ENCODE measurements at regions not wholly inside any gene's neighbourhood (a gene's known extent, or its start where the extent isn't known, plus 50 kb on each side); places are given as distances from the start of the nearest gene placed in this dataset.

DNA sequence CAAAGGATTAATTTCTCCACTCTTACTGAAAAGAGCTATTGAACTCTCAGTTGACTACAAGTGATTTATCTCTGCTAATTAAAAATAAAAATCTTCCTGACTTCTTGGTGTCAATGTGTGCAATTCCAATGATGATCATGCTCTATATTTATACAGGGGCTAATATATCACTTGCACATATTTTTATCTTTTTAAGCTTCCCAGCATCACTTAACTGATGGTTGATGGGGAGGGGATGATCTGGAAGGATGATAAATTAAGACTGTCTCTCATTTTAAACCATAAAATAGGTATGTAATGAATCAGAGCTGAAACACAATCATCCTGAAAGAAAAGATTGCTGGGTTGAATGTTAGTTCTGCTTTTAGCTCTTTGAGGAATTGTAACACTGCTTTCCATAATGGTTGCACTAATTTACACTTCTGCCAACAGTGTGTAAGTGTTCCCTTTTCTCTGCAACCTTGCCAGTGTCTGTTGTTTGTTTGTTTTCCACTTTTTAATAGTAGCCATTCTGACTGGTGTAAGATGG lies 169.6 kb upstream of the ECI2 start:
- TF ChIP-seq, protein P1, sequence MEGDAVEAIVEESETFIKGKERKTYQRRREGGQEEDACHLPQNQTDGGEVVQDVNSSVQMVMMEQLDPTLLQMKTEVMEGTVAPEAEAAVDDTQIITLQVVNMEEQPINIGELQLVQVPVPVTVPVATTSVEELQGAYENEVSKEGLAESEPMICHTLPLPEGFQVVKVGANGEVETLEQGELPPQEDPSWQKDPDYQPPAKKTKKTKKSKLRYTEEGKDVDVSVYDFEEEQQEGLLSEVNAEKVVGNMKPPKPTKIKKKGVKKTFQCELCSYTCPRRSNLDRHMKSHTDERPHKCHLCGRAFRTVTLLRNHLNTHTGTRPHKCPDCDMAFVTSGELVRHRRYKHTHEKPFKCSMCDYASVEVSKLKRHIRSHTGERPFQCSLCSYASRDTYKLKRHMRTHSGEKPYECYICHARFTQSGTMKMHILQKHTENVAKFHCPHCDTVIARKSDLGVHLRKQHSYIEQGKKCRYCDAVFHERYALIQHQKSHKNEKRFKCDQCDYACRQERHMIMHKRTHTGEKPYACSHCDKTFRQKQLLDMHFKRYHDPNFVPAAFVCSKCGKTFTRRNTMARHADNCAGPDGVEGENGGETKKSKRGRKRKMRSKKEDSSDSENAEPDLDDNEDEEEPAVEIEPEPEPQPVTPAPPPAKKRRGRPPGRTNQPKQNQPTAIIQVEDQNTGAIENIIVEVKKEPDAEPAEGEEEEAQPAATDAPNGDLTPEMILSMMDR (conservative IDR thresholded peaks at IDR 0.05; ENCODE audit: low read depth, low read length), result no peak
- TF ChIP-seq EZH2 (IDR thresholded peaks at IDR 0.05; ENCODE audit: low read length, unreplicated experiment) (no peak), EZH2phosphoT487 (IDR thresholded peaks at IDR 0.05; ENCODE audit: borderline replicate concordance, low read length) (no peak)
